ENCODE measurements at regions not wholly inside any gene's neighbourhood (a gene's known extent, or its start where the extent isn't known, plus 50 kb on each side); places are given as distances from the start of the nearest gene placed in this dataset.

DNA sequence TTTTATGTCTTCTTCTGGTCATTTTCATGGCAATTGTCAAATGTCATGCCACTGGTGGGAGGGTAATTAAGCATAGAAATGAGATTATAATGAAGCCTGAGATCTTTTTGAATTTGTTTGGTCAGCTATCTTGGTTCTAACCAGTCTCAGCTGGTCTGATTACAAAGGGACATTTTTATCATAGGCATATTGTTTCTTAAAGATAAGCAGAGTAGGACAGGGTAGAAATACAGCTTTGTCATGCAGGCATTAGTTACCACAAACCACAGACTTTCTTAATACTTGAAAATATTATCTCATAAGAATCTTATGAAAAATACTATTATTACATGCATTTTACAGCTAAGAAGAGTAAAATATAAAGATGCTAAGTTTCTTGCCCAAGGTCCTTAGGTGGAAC, 1761.5 kb downstream of the PCDH9 start:
- TF ChIP-seq HDGF (IDR thresholded peaks at IDR 0.05; ENCODE audit: borderline replicate concordance) (no peak), SP1 (IDR thresholded peaks at IDR 0.05) (no peak), ARNT (IDR thresholded peaks at IDR 0.05) (no peak), TARDBP (IDR thresholded peaks at IDR 0.05) (no peak), L3MBTL2 (conservative IDR thresholded peaks at IDR 0.05) (no peak), FOXA1 (IDR thresholded peaks at IDR 0.05) (no peak), SUZ12 (IDR thresholded peaks at IDR 0.05) (no peak), NFRKB (IDR thresholded peaks at IDR 0.05) (no peak)

All from HEK293T (cell line).